ENCODE measurements at regions not wholly inside any gene's neighbourhood (a gene's known extent, or its start where the extent isn't known, plus 50 kb on each side); places are given as distances from the start of the nearest gene placed in this dataset.

GRCh38 chr2:75801234-75801982 lies 90.7 kb upstream of the GCFC2 start:
- DNase-seq (ENCODE audit: low read depth): no peak

- DNase-seq (ENCODE audit: low read depth): no peak
Measured at GRCh38 chr2:75800456-75800855, 89.7 kb upstream of the GCFC2 start.

DNA sequence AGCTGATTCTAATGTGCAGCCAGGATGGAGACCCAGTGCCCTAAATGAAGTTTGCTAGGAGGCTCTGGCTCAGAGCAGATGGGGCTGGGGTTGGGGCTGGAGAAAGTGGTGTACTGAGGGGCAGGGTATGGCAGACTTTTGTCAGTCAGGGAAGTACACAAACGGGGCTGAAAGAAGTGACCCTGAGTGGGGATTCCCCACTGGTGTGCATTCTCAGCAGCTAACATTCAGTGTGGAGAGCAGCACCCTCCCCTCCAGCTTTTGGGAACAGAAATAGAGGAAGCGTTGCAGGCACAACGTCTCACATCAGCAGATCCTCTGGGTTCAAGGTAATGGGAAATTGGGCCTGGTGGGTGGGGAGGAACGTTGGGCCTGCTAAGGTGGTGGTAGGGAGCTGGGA lies 89.1 kb upstream of the GCFC2 start:
- no peak for DNase-seq (ENCODE audit: low read depth)

DNA sequence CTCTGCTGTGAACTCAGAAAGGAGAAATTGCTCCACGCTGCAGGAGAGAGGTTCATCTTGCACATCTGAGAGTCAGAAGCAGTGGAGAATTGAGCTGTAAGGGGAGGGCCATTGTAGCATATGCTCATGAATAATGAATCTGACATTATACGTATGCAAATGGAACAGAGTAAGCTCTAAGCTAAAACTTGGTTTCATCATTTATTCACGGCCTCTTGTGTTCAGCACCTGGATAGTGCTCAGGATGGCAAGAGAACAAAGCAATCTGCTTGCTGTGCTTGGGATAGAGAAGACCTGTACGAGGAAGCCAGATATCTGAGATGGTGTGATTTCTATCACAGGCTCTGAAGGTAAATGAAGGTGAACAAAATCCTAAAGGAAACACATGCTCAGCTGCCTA lies 87.9 kb upstream of the GCFC2 start:
- no peak for DNase-seq (ENCODE audit: low read depth)

GRCh38 chr2:75792996-75793395 lies 82.3 kb upstream of the GCFC2 start:
- no peak for DNase-seq (ENCODE audit: low read depth)

DNA sequence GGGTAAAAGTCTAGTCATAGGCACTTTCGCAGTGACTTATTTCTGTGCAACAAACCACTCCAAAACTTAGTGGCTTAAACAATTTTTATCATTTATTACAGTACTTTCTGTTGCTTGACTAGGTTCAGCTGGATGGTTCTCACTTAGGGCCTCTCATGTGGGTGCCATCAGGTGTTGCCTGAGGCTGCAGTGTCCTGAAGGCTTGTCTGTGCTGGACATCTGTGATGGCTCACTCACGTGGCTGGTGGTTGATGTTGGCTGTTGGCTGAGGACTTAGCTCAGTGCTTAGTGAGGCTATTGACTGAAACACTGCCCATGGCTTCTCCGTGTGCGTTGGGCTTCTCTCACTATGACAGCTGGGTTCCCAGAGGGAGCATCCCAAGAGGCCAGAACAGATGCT lies 81.4 kb upstream of the GCFC2 start:
- no peak for DNase-seq (ENCODE audit: low read depth)

GRCh38 chr2:75790814-75791467 lies 80.2 kb upstream of the GCFC2 start:
- DNase-seq (ENCODE audit: low read depth): no peak

GRCh38 chr2:75790121-75790813 lies 79.6 kb upstream of the GCFC2 start:
- DNase-seq (ENCODE audit: low read depth): no peak

GRCh38 chr2:75788902-75789301 lies 78.2 kb upstream of the GCFC2 start:
- DNase-seq (ENCODE audit: low read depth): no peak

DNA sequence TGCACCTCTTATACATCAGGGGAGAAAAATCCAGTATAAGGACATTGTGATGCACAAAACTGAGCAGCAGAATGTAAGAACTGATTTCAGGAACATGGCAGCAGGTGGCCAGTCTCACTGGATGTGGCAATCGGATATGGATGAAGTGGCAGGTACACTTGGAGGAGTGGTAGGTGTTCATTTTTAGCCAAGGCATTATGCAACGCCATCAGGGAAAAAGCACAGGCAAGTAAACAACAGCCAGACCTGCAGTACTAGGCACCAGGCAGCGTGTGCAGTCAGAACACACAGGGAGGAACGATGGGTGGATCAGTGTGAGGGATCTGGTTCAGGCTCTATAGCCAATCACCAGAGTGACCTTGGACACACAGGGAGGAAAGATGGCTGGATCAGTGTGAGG lies 77.4 kb upstream of the GCFC2 start:
- DNase-seq (ENCODE audit: low read depth): no peak

DNA sequence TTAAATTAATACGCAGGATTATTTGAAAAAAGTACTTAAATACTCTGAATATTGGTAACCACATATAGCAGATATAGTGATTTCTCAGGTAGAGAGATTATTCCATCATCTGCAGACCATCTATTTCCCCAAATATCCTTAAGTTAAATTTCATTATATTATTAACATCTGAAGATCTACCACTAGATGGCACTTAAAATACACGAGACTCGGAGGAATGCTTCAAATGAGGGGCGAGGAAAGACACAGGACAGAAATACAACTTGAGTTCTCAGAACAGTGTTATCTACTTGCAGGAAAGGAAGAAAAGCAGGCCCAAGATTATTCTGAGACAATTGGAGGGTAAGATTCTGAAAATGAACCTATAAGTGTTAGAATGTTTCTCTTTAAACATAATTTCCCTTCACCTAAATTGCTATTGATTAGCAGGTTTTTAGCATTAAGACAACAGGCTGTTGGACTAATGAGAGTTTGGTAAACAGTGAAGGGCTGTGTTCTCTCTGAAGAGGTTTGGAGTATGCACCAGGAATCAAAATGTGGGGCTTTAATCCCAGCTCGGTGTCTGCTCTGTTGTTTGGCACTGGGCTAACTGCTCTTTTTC lies 76.9 kb upstream of the GCFC2 start:
- no peak for DNase-seq (ENCODE audit: low read depth)

GRCh38 chr2:75775311-75775823 lies 64.7 kb upstream of the GCFC2 start:
- DNase-seq (ENCODE audit: low read depth): no peak

DNA sequence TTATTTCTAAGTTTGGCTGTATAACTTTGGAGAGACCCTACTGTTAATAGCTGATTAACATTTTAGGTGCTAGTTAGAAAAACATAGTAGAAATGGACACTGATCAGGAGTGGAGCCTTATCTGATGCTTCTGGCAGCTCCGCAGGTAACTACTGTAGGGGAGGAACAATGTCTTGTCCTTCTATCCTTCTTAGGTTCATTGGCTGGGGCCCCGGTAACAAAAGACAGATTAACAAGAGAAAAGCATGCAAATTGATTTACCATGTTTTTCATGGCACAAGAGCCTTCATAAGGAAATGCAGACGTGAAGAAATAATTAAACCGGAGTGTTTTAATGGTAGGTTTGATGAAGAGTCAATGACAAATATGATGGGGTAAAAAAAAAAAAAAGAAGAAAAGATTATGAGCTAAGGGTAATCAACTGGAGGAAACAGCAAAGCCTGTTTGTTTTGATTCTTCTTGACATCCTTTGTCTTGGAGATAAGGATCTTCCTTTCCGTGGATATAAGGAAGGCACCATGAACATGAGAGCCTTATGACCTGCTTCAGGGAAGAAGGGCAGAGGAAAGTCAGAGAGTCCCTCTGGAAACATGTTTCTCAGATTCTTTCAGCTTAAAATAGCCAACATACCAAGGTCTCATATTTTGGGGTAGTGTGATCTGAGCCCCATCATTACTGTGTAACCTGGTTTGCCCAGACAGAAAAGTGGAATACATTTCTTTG lies 62.4 kb upstream of the GCFC2 start:
- DNase-seq (ENCODE audit: low read depth): no peak

GRCh38 chr2:75765798-75766197 lies 55.1 kb upstream of the GCFC2 start:
- no peak for DNase-seq (ENCODE audit: low read depth)

DNA sequence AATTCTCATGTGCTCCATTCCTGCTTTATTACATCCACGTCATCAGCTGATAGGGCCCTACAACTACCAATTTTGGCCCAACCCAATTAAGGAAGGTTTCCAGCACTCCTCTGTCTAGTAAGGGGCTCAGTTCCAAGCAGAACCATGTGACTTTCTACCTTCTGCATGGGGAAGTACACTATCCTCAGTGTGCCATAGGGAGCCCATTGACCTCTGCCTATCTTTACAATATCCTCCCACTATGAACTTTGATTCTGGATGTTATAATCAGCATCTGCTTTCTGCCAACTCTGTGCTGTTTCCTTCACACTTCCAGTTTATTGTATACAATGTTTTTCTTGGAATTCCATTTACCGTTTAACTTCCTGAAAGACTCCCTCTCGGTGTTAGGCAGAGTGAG lies 53.9 kb upstream of the GCFC2 start:
- no peak for DNase-seq (ENCODE audit: low read depth)

Data from HS-27A (cell line).